Panc1 (cell line): ENCODE measurements at regions not wholly inside any gene's neighbourhood (a gene's known extent, or its start where the extent isn't known, plus 50 kb on each side); places are given as distances from the start of the nearest gene placed in this dataset.

Experiments
- CTCF ChIP-seq: fragments of 450-650 bp; IDR thresholded peaks from 2 replicates; pipeline ENCODE4 v1.5.1; 2017; ENCODE audit warnings: mild to moderate bottlenecking
- SIN3A ChIP-seq: IDR thresholded peaks from 2 replicates; pipeline ENCODE4 v1.6.1; 2012; ENCODE audit warnings: low read depth, mild to moderate bottlenecking, low read length, moderate library complexity, borderline replicate concordance; ENCODE audit not compliant: insufficient read depth

- TF ChIP-seq CTCF (no peak), SIN3A (no peak)
Measured at GRCh38 chrX:113195949-113196348, 355.3 kb upstream of the AMOT start.
